HG03432 (cell line): ENCODE measurements at regions not wholly inside any gene's neighbourhood (a gene's known extent, or its start where the extent isn't known, plus 50 kb on each side); places are given as distances from the start of the nearest gene placed in this dataset.
"Not testable (repeated sequence)": the region's sequence is repeated elsewhere in the genome, so short reads cannot be mapped to it uniquely, and the experiment has no call there.

Experiments
- ATAC-seq: cut with Tn5 transposase; IDR thresholded peaks from one replicate; pipeline ENCODE4 v1.9.1; 2021; ENCODE audit warnings: mild to moderate bottlenecking, moderate library complexity; ENCODE audit not compliant: unreplicated experiment

DNA sequence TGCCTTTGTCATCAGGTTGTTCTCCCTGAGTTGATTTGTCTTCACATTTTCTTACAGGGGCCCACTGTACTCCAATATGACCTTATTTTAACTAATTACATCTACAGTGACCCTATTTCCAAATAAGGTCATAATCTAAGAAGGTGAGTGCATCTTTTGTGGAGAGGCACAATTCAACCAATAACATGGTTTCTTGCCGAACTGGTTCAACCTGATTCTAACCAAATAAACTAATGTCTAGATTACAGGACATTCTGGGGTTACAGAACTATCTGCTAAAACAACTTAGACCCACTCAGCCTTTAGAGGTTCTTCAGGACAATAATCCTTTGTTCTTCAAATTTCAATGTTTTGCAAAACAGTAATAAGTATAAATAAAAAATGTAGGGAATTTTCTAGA, 496.5 kb upstream of the SOX11 start:
- no peak for ATAC-seq

- ATAC-seq = no peak
Observed at GRCh38 chr2:5203134-5203755, 488.9 kb upstream of the SOX11 start.

- ATAC-seq = not testable (repeated sequence)
Observed at GRCh38 chr2:5206742-5207141, 485.4 kb upstream of the SOX11 start.

DNA sequence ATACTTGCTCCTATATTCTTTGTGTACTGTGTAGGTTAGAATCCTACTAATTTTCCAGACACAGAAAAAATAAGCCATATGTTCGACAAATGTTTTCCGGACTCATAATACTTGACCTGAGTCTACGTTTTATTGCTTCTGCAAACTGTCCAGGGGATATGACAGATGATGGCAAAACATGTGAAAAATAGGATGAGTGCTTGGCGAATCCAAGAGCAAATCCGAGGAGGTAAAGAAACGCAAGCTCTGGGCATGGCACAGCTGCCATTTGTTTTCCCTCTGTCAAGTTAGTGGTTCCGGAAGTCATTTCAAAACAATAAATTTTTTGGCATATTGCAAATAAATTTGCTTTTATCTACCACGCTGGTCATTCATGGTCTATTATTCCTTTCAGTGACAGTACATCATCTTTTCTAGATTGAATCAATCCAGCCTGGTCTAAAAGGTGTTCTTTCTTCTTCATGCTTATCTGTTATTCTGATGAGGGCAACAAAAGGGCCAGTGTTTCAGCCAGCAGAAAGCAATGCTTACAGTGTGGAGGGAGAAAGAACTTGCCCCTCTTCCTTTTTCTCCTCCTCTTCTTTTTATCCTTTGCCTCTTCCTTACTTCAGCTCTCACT, 476.1 kb upstream of the SOX11 start:
- no peak for ATAC-seq

- ATAC-seq = no peak
Observed at GRCh38 chr2:5227062-5227699, 465.0 kb upstream of the SOX11 start.

GRCh38 chr2:5229574-5229973, 462.6 kb upstream of the SOX11 start:
- no peak for ATAC-seq

DNA sequence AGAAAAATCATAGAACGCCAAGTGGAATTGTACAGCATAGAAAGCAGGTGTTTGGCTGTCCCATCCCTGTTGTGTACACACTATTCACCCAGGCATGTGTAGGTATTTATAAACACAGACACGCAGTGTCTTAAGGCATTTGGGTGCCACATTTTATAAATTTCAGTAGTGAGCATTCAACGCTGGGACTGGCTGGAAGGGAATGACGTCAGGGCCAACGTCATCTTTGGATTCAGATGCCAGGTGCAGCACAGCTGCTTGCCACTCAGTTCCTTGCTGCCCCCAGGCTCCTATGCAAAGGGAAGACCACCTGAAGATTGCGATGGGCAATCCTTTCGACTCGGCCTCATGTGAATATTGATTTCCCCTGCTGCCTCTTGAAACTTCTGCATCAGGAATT, 461.7 kb upstream of the SOX11 start:
- ATAC-seq = no peak

DNA sequence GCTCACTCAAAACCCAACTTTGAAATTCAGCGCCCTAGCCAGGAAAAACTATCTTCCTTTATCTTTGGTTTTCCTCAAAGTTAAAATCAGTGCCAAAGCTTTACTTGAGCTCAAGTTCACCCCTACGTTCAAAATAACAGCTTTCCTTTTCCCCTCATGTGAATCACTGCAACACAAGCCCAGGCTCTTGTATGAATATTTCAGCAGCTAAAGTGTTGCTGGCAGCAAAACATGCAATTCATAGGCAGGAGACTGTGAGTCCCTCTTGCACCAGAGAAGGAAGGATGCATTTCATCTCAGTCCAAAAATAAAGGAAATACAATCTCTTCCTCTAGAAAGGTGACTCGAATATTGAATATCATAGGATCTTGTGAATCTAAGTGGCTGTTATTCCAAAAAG, 461.3 kb upstream of the SOX11 start:
- no peak for ATAC-seq

GRCh38 chr2:5231287-5231686, 460.9 kb upstream of the SOX11 start:
- no peak for ATAC-seq

GRCh38 chr2:5234563-5234962, 457.6 kb upstream of the SOX11 start:
- no peak for ATAC-seq

DNA sequence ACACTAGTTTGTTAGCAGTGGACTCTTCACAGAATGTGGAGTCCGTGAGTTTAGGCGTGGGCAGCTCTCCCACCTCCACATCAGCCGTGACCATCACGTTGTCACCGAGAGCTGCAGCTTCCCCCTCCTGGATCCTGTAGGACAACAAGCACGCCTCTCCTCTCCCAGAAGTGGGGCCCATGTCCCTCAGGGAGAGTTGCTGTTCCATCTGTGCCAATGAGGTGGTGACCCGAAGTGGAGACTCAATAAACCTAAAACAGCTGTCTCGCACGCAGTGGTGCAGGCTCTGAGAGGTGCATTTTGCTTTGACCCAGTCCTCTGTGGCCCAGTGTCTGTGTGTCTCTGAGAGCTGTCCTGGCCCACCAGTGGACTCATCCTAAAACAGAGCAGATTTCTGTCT, 456.5 kb upstream of the SOX11 start:
- no peak for ATAC-seq

DNA sequence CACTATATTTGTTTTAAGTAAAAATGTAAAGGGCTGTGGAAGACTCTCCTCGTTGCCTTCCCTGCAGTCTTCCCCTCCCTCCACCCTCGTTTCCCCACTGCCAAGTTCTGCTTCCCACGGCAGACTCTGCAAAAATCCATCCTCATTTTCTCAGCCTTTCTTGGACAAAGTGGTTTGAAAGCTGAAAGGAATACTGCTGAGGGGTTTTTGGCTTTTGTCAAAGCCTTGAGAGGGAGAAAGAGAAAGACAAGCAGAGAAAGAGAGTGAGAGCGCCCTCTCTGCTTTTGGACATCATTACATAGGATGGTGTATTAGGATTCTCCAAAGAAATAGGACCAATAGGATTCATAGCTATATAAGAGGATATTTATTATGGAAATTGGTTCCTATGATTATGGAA, 455.9 kb upstream of the SOX11 start:
- ATAC-seq = no peak

DNA sequence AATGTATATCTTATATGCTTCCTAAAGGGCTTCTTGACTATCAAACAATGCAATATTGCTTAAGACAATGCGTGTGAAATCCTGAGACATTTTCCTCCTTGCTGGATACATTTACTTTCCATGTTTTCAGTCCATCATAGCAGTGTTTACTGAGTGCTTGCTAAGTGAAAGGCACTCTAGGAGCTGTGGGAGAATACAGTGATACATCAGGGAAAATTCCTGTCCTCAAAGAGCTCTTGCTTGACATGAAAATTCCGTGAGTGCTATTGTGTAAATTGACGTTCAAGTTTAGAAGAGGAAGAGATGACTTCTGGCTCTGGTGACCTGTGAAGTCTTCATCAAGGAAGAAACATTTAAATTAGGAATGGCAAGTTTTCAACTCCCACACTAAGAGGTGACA, 449.4 kb upstream of the SOX11 start:
- no peak for ATAC-seq

- no peak for ATAC-seq
Observed at GRCh38 chr2:5250482-5250881, 441.7 kb upstream of the SOX11 start.

DNA sequence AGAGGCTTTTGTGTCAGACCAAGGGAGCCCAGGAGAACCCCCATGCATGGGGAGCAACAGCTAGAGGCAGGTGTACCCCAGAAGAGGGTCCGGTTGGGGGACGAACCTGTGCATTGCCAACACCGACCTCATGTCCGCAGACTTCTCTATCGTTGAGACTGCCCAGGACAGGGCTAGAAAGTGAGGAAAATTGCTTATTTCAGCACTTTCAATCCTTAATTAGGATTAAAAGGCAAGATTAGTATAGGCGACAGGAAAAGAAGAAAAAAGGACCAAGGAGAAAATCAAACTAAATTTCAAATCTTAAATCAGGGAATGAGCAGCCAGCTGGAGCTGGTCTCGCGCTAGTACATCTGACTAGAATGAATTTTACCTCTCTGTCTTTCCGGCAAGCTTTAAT, 438.9 kb upstream of the SOX11 start:
- no peak for ATAC-seq

GRCh38 chr2:5254791-5255332, 437.3 kb upstream of the SOX11 start:
- ATAC-seq = no peak

- ATAC-seq = no peak
Observed at GRCh38 chr2:5263291-5263690, 428.9 kb upstream of the SOX11 start.

- ATAC-seq = no peak
Observed at GRCh38 chr2:5264361-5264760, 427.8 kb upstream of the SOX11 start.

DNA sequence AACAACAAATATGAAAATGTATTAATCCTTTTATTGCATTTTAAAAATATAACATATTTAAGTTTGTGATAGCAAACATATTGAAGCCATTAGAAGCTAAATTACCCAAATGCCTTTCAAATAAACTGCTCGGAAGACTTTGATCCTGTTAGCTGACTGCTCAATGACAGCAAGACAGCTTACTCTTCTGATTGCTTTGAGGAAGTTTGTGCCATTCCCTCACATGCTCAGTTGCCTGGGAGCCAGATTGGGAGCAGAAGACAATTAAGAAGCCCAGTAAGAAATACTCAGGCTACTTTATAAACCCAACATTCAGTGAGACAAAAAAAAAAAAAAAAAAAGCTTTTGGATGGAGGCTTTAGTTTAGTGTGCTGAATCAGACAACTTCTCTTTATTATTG, 407.1 kb upstream of the SOX11 start:
- no peak for ATAC-seq

DNA sequence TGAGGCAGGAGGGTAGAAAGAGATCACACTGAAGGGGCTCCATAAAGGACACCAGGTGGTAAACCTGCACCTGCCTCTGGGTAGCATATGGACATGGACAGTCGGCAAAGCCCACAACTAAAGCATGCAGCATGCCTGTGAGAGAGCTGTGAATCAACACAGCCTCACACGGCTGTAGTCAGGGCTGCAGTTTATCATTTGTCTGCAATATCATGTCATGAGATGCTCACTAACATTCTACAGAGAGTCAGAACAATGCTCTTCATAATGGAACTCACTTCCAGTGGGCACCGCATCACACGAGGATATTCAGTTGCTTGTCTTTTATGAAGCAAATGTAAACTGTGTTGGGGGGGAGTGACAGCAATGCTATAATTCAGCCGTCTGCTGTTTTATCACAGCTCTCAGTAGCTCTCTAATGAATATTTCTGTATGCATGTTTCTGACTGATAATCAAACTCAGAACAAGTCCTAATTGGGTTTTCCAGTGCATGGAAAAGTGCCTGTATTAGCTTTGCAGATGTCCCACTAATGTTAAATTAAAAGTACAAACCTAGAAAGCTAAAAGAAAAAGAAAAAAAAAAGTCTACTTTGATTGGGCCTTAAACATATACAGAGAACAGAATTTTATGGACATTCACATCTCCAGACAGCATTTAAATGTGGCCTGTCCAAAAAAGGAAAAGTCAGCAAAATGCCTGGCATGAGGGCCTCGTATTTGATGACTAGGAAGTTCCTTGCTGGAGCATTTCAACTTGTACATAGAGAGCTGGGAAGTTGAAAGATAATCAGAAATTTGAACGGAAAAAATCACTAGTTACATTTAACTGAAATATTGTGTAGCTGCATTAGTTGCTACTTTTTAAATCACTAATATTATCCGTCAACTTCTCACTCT, 406.1 kb upstream of the SOX11 start:
- ATAC-seq = no peak
